NCI-H187 (cell line): ENCODE measurements at regions not wholly inside any gene's neighbourhood (a gene's known extent, or its start where the extent isn't known, plus 50 kb on each side); places are given as distances from the start of the nearest gene placed in this dataset.

Experiments
- DNase-seq, 2 experiments: peaks; one replicate each; lab custom pipeline; 2025; lab: John Stamatoyannopoulos, UW

- no peak for DNase-seq
Measured at GRCh38 chr4:59243038-59243437, 1957.1 kb upstream of the ADGRL3 start.

GRCh38 chr4:59247032-59247431 lies 1953.1 kb upstream of the ADGRL3 start:
- DNase-seq, result no peak

GRCh38 chr4:59248313-59248712 lies 1951.8 kb upstream of the ADGRL3 start:
- no peak for DNase-seq

GRCh38 chr4:59249110-59249509 lies 1951.0 kb upstream of the ADGRL3 start:
- no peak for DNase-seq

- no peak for DNase-seq
Measured at GRCh38 chr4:59258002-59258401, 1942.1 kb upstream of the ADGRL3 start.

GRCh38 chr4:59307609-59308008 lies 1892.5 kb upstream of the ADGRL3 start:
- no peak for DNase-seq

GRCh38 chr4:59314637-59315036 lies 1885.5 kb upstream of the ADGRL3 start:
- no peak for DNase-seq

- DNase-seq, result no peak
Measured at GRCh38 chr4:59339631-59340030, 1860.5 kb upstream of the ADGRL3 start.

- DNase-seq, result no peak
Measured at GRCh38 chr4:59341506-59341905, 1858.6 kb upstream of the ADGRL3 start.

GRCh38 chr4:59348949-59349348 lies 1851.2 kb upstream of the ADGRL3 start:
- DNase-seq, result no peak

- no peak for DNase-seq
Measured at GRCh38 chr4:59369229-59369628, 1830.9 kb upstream of the ADGRL3 start.

- DNase-seq, result no peak
Measured at GRCh38 chr4:59374416-59374815, 1825.7 kb upstream of the ADGRL3 start.

GRCh38 chr4:59380841-59381366 lies 1819.2 kb upstream of the ADGRL3 start:
- DNase-seq, result no peak

- DNase-seq, result no peak
Measured at GRCh38 chr4:59381591-59381990, 1818.5 kb upstream of the ADGRL3 start.

GRCh38 chr4:59387759-59388758 lies 1812.1 kb upstream of the ADGRL3 start:
- DNase-seq, result no peak

GRCh38 chr4:59393780-59394179 lies 1806.3 kb upstream of the ADGRL3 start:
- no peak for DNase-seq

GRCh38 chr4:59400334-59400733 lies 1799.8 kb upstream of the ADGRL3 start:
- DNase-seq, result no peak

- no peak for DNase-seq
Measured at GRCh38 chr4:59409647-59410046, 1790.5 kb upstream of the ADGRL3 start.

- DNase-seq, result no peak
Measured at GRCh38 chr4:59412739-59413138, 1787.4 kb upstream of the ADGRL3 start.

GRCh38 chr4:59455751-59456150 lies 1744.4 kb upstream of the ADGRL3 start:
- no peak for DNase-seq

- no peak for DNase-seq
Measured at GRCh38 chr4:59457576-59457975, 1742.5 kb upstream of the ADGRL3 start.

- no peak for DNase-seq
Measured at GRCh38 chr4:59484944-59485343, 1715.2 kb upstream of the ADGRL3 start.

- no peak for DNase-seq
Measured at GRCh38 chr4:59500103-59500502, 1700.0 kb upstream of the ADGRL3 start.

- no peak for DNase-seq
Measured at GRCh38 chr4:59503731-59504130, 1696.4 kb upstream of the ADGRL3 start.
